Natural killer cell (primary cell): ENCODE measurements at regions not wholly inside any gene's neighbourhood (a gene's known extent, or its start where the extent isn't known, plus 50 kb on each side); places are given as distances from the start of the nearest gene placed in this dataset.

Source experiments
- ATAC-seq, 3 donors: fragments of 150-1000 bp in 2 of 3; fragments of 200-7000 bp in 1 of 3; cut with Tn5 transposase; 1 replicate in 1 of 3; 2 replicates in 2 of 3; pipeline ENCODE4 v1.10.0; 2021; ENCODE audit warnings: mild to moderate bottlenecking in 2 of 3, moderate library complexity in 2 of 3
- DNase-seq, 2 donors: peaks; one replicate each; pipeline versions ENCODE4 v3.0.0 to v3.0.0-alpha.2; 2013 to 2021; ENCODE audit warnings: mixed read lengths in 1 of 2
- H3K27ac ChIP-seq: one replicate; pipeline ENCODE4 v1.5.1; 2013; ENCODE audit warnings: mild to moderate bottlenecking, low read length
- H3K27me3 ChIP-seq: one replicate; pipeline ENCODE4 v1.6.1; 2013; ENCODE audit warnings: low read length; ENCODE audit not compliant: control insufficient read depth, insufficient read depth
- H3K36me3 ChIP-seq: one replicate; pipeline ENCODE4 v1.6.1; 2013; ENCODE audit warnings: low read length; ENCODE audit not compliant: control insufficient read depth, insufficient read depth
- H3K4me1 ChIP-seq: one replicate; pipeline ENCODE4 v1.6.1; 2013; ENCODE audit warnings: low read length; ENCODE audit not compliant: control insufficient read depth, insufficient read depth
- H3K4me3 ChIP-seq: one replicate; pipeline ENCODE4 v1.5.1; 2013; ENCODE audit warnings: low read length
- H3K9me3 ChIP-seq: one replicate; pipeline ENCODE4 v1.6.1; 2013; ENCODE audit warnings: low read length; ENCODE audit not compliant: control insufficient read depth, insufficient read depth
- H3K27ac Mint-ChIP-seq, 2 donors: one replicate each; pipeline ENCODE4 v1.8.0; 2022; ENCODE audit warnings: mild to moderate bottlenecking in 2 of 2, mixed read lengths in 2 of 2, moderate library complexity in 1 of 2
- H3K27me3 Mint-ChIP-seq, 2 donors: one replicate each; pipeline ENCODE4 v1.8.0; 2022; ENCODE audit warnings: low read depth in 2 of 2, mixed read lengths in 2 of 2
- H3K36me3 Mint-ChIP-seq: one replicate; pipeline ENCODE4 v1.8.0; 2022; ENCODE audit warnings: mixed read lengths
- H3K4me1 Mint-ChIP-seq, 2 donors: one replicate each; pipeline ENCODE4 v1.8.0; 2022; ENCODE audit warnings: mixed read lengths in 2 of 2
- H3K4me3 Mint-ChIP-seq: one replicate; pipeline ENCODE4 v1.8.0; 2022; ENCODE audit warnings: mild to moderate bottlenecking, moderate library complexity, mixed read lengths
- H3K9me3 Mint-ChIP-seq, 2 donors: one replicate each; pipeline ENCODE4 v1.8.0; 2022; ENCODE audit warnings: mixed read lengths in 2 of 2
- WGBS: methylation state at CpG from one replicate; pipeline ENCODE4 v1.1.7; 2013; ENCODE audit warnings: missing lambda C conversion rate; ENCODE audit not compliant: insufficient coverage; 5-methylcytosine and 5-hydroxymethylcytosine counted together
- intact Hi-C: fragments of 100-400 bp; cut with micrococcal nuclease; formaldehyde crosslinking; loops from one replicate; pipeline ENCODE4 v1.14.2; 2022
- TF ChIP-seq, protein P1 (sequence below): fragments of 200-600 bp; IDR thresholded peaks from one replicate; pipeline ENCODE4 v1.8.0; 2022; ENCODE audit warnings: antibody characterized with exemption

DNA sequence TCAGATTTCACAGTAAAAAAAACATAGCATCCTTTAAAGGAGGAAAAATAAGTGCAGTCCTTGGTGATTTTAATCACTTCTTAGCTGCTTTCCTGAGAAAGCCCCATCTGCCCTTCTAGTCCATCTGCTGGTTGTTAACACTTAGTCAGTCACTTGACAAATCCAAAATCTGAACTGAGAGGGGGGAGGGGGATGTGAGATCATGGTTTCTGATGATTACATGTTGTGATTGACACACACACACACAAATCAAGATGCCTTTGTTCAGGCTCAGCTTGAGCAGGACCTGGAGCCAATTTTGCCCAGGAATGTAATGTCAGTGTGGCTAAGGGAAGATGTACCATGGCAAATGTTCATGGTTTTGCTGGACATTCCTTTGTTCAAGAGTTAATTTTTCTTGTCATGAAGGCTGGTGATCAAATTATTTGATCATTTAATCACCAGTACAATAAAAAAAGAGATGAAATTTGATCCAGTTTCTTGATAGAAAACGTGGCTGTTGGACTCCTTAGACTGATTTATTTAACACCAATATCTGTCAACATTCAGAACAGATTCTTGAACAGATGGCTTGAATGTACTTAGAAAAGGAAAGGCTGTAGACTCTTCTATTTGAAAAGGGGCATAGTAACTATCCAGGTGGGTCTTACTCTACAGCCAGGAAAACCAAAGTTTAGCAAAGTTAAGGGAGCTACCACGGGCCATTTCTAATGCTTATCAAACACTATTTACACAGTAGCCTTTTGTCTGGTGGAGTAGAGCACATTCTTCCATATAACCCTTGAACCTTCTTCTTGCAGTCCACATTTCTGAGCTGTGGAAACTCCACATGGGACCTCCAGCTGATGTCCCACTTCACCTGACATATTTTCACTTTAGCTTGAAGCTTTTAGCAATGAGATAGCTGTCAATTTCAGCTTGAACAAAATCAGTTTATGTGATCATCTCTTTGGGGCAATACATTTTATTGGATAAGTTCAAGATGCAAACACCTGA, 408.7 kb downstream of the PIK3C3 start:
- H3K27ac Mint-ChIP-seq = no peak overlapping the region

GRCh38 chr18:42364766-42365165, 409.7 kb downstream of the PIK3C3 start:
- no peaks in the 10 kb centered on the region for H3K36me3 Mint-ChIP-seq
- no peaks in the 10 kb centered on the region for H3K4me1 Mint-ChIP-seq
- no peaks in the 10 kb centered on the region for H3K27me3 Mint-ChIP-seq
- no peak overlapping the region for H3K4me3 ChIP-seq
- no peak overlapping the region for H3K4me3 Mint-ChIP-seq
- TF ChIP-seq, protein P1, sequence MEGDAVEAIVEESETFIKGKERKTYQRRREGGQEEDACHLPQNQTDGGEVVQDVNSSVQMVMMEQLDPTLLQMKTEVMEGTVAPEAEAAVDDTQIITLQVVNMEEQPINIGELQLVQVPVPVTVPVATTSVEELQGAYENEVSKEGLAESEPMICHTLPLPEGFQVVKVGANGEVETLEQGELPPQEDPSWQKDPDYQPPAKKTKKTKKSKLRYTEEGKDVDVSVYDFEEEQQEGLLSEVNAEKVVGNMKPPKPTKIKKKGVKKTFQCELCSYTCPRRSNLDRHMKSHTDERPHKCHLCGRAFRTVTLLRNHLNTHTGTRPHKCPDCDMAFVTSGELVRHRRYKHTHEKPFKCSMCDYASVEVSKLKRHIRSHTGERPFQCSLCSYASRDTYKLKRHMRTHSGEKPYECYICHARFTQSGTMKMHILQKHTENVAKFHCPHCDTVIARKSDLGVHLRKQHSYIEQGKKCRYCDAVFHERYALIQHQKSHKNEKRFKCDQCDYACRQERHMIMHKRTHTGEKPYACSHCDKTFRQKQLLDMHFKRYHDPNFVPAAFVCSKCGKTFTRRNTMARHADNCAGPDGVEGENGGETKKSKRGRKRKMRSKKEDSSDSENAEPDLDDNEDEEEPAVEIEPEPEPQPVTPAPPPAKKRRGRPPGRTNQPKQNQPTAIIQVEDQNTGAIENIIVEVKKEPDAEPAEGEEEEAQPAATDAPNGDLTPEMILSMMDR = no peak
- no peaks in the 10 kb centered on the region for H3K36me3 ChIP-seq
- no peak overlapping the region for H3K27ac Mint-ChIP-seq
- intact Hi-C loops = no loop called here
- H3K9me3 Mint-ChIP-seq = peaks cover 5 to 10% of the 10 kb centered on the region in 2 donors
- ATAC-seq (no peak), DNase-seq (no peak)
- no peaks in the 10 kb centered on the region for H3K9me3 ChIP-seq
- H3K27ac ChIP-seq = no peak overlapping the region
- WGBS = no CpG with 5 or more reads among the region's 1 CpG
- no peaks in the 10 kb centered on the region for H3K4me1 ChIP-seq
- H3K27me3 ChIP-seq = no peaks in the 10 kb centered on the region

More for the DNA sequence above, 408.7 kb downstream of the PIK3C3 start:
- Histone ChIP-seq H3K27me3 (no peaks in the 10 kb centered on the region), H3K27ac (no peak overlapping the region), H3K36me3 (no peaks in the 10 kb centered on the region), H3K4me3 (no peak overlapping the region), H3K9me3 (no peaks in the 10 kb centered on the region), H3K4me1 (no peaks in the 10 kb centered on the region)
- ATAC-seq (no peak), DNase-seq (no peak)
- WGBS = 64% methylated on average over 1 of the region's 2 CpGs
- H3K4me3 Mint-ChIP-seq = no peak overlapping the region
- no peaks in the 10 kb centered on the region for H3K4me1 Mint-ChIP-seq
- intact Hi-C loops = no loop called here
- no peaks in the 10 kb centered on the region for H3K36me3 Mint-ChIP-seq
- no peaks in the 10 kb centered on the region for H3K27me3 Mint-ChIP-seq
- peaks cover 10% of the 10 kb centered on the region in 2 donors for H3K9me3 Mint-ChIP-seq
- TF ChIP-seq, protein P1 = no peak

DNA sequence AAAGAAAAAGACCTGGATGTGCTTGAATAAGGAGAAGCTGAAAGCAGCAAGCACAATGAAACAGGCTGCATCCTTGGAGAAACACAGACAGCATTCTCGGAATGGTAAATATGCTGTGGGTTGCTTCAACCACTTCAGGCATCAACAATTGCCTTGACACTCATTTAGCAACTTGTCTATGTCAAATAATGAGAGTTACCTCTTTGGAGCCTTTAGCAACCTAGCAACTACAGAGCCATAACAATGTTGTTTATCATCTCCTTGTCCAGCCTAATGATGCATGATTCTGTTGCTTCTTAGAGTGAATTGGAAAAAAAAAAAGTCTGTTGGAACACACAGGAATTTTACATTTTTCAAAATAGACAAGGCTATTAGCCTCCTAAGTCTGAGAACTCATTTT, 410.6 kb downstream of the PIK3C3 start:
- 70% methylated on average over 1 of the region's 1 CpG for WGBS
- ATAC-seq (no peak), DNase-seq (no peak)
- H3K27ac ChIP-seq = no peak overlapping the region
- no peaks in the 10 kb centered on the region for H3K27me3 Mint-ChIP-seq
- intact Hi-C loops = no loop called here
- H3K4me3 Mint-ChIP-seq = no peak overlapping the region
- TF ChIP-seq, protein P1 = no peak
- no peak overlapping the region for H3K4me3 ChIP-seq
- H3K36me3 Mint-ChIP-seq = no peaks in the 10 kb centered on the region
- no peaks in the 10 kb centered on the region for H3K4me1 ChIP-seq
- H3K36me3 ChIP-seq = no peaks in the 10 kb centered on the region
- H3K9me3 Mint-ChIP-seq = peaks cover 5 to 10% of the 10 kb centered on the region in 2 donors
- no peaks in the 10 kb centered on the region for H3K27me3 ChIP-seq
- no peaks in the 10 kb centered on the region for H3K4me1 Mint-ChIP-seq
- no peak overlapping the region for H3K27ac Mint-ChIP-seq
- H3K9me3 ChIP-seq = no peaks in the 10 kb centered on the region
